ENCODE measurements at regions not wholly inside any gene's neighbourhood (a gene's known extent, or its start where the extent isn't known, plus 50 kb on each side); places are given as distances from the start of the nearest gene placed in this dataset.
"Not testable (repeated sequence)": the region's sequence is repeated elsewhere in the genome, so short reads cannot be mapped to it uniquely, and the experiment has no call there.

DNA sequence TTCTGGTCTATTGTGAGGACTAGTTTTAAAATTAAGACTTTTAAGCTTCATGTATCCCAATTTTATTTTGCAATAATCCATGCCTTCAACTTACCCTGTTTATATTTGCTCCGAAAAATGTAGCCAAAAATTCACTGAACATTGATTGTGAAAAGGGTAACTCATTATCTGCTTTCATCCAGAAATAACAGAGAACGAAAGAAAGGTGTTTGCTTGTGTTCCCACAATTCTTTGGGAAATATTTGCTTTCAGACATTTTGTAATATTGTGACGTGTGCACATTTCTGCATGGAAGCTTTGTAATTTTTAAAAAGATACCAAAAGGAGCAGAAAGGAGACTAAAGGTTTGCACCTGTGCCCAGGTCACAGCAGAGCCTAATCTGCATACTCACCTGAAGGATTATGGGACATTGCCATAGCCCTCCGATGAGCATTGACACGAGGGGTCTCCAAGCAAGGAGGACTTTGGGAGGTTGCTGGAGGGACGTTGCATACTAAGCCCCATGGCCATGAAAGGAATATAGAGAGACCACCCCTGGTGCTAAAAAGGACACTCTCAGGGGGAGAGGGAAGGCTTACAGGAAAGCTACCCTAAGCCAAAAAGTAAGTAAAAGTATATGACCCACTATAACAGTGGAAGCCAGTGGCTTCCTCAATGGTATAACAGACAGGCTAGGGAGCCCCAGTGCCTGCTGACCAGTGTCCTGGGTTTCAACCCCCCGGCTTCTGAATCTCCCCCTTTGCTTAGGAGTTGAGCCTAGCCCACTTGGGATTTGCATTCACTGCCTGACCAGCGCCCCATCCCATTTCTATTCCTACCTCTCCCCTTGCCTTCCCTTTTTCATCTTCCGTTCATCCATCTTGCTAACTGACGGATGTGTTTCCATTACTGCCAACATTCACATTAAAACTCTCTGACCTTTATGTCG lies 148.6 kb upstream of the ZC3H12A start:
- no peak for DNase-seq

- DNase-seq = no peak
Observed at GRCh38 chr1:37332126-37332525, 142.3 kb upstream of the ZC3H12A start.

DNA sequence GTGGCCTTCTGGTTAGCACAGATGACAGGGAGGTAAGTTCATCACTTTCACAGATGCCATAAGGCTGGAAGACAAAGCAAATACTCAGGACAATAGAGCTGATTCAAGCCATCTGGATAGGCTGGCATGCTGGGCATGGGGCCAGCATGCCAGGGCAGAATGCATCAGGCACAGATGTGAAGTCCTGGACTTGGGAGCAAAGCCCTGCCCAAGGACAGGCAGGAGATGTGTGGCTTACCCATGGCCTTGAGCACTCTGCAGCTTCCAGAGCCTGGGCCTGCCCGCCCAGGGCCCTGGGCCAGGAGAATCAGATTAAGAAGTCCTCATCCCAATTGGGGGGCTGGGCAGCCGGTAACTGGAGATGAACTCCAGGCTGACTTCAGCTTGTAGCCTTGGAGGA lies 135.7 kb upstream of the ZC3H12A start:
- no peak for DNase-seq

GRCh38 chr1:37342736-37343135 lies 131.6 kb upstream of the ZC3H12A start:
- DNase-seq = no peak

- DNase-seq = no peak
Observed at GRCh38 chr1:37347104-37347649, 127.2 kb upstream of the ZC3H12A start.

DNA sequence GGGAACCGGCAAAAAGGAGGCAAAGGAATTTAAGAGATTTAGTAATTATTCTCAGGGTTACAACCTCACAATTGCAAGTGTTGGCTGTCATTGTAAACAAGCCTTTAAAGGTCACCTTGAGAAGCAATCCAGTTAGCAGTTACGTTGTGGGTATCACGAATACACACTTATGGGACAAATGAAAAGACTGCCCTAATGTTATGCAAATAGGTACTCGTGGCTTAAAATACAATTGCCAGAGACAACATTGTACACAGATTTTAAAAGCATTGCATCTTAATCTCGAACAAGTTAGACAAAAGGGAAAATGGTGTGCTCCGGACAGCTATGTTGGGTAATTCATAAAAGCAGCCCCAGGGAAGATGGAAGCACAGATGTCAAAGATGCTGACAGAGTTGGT lies 120.5 kb upstream of the ZC3H12A start:
- no peak for DNase-seq

- DNase-seq = no peak
Observed at GRCh38 chr1:37354876-37355650, 119.3 kb upstream of the ZC3H12A start.

GRCh38 chr1:37358992-37359391 lies 115.4 kb upstream of the ZC3H12A start:
- no peak for DNase-seq

DNA sequence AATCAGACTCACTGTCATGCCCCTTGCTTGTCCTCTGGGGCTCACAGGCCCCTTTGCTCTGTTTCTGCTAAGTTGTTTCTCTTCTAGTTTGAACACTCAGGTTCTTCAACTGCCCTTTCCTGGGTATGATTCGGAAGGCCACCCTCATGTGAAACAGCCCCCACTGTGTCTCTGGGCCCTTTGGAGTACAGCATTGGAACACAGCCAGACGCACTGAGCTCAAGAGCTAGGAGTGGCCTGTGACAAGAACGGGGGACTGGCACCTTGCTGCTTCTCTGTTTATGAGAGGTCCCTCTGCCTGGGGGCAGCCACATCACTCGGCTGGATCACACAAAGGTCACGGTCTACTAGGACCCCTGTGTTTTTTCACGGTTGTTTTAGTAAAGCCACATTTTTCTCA lies 114.4 kb upstream of the ZC3H12A start:
- DNase-seq = no peak

GRCh38 chr1:37362594-37363385 lies 111.6 kb upstream of the ZC3H12A start:
- DNase-seq = no peak

DNA sequence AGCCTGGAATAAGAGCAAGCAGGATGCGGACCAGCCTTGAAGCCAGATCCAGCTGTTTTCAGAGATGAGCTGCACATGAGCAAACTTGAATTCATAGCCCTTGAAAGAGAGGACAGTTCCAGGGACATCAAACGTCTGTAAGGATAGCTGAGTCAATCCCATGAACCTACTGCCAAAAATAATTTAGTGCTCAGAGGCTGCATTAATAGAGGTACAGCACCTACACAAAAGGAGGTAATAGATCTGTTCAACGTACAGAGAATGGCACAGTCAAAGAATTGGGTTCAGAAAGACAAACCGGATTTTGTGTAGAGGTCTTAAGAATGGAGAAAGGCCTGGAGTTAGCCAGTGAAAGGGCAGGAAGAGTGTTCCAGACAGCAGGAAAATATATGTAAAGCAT lies 110.8 kb upstream of the ZC3H12A start:
- no peak for DNase-seq

DNA sequence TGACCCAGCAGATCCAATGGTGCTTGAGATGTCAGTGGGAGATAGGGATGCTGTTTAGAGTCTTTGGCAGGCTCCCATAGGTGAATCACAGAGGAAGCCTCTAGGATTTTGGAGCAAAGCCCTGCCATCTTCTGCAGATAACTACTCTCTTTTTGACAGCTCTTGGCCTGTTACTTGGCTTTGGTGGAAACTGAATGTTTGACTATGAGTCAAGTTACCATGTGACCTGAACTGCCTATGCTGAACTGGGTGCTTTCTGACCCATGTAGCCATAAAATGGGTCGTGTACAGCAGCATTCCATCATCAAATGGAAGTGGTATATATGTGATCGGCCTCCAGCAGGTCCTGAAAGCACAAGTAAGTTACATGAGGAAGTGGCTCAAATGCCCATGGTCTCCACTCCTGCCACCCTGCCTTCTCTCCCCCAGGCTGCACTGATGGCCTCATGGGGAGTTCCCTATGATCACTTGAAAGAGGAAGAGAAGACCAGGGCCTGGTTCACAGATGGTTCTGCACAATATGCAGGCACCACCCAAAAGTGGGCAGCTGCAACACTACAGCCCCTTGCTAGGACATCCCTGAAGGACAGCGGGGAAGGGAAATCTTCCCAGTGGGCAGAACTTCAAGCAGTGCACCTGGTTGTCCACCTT lies 105.6 kb upstream of the ZC3H12A start:
- DNase-seq = not testable (repeated sequence)

DNA sequence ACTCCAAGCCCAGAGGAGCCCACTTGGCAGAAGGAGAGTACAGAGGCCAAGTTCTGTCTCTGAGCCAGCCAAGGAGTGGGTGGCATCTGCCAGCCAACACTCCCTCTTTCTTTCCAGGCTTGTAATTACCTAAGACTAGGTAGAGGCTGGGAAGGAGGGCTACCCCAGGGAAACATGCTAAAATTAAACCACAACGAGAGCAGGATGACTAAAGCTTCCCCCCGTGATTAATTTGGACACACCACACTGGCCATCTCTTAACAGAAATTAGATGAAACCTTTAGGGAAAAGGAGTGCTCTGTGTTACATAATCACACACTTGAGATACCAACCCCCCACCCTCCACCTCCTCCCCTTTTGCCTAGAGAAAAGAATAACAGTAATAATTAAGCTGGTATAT lies 102.1 kb upstream of the ZC3H12A start:
- DNase-seq = no peak

DNA sequence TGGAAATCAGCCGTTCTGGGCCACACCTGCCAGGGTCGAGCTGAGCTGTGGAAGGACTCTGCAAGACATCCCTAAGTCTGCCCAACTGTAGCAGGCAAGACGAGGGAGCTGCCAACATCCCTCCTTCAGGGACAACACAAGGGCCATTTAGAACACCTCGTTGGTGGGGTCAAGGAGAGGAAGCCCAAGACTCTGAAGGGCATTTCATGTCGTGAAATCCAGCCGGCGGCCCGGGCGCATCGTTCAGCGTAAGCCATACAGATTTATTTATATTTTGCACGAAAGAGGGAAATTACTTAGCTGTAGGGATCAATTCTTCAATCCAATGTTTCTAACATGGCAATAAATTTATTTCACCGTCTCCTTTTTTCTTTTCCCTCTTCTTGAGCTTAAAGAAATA lies 101.7 kb upstream of the ZC3H12A start:
- no peak for DNase-seq

- no peak for DNase-seq
Observed at GRCh38 chr1:37373413-37373812, 101.0 kb upstream of the ZC3H12A start.

- not testable (repeated sequence) for DNase-seq
Observed at GRCh38 chr1:37380546-37380945, 93.8 kb upstream of the ZC3H12A start.

- no peak for DNase-seq
Observed at GRCh38 chr1:37387854-37388253, 86.5 kb upstream of the ZC3H12A start.

- no peak for DNase-seq
Observed at GRCh38 chr1:37389327-37389726, 85.1 kb upstream of the ZC3H12A start.

DNA sequence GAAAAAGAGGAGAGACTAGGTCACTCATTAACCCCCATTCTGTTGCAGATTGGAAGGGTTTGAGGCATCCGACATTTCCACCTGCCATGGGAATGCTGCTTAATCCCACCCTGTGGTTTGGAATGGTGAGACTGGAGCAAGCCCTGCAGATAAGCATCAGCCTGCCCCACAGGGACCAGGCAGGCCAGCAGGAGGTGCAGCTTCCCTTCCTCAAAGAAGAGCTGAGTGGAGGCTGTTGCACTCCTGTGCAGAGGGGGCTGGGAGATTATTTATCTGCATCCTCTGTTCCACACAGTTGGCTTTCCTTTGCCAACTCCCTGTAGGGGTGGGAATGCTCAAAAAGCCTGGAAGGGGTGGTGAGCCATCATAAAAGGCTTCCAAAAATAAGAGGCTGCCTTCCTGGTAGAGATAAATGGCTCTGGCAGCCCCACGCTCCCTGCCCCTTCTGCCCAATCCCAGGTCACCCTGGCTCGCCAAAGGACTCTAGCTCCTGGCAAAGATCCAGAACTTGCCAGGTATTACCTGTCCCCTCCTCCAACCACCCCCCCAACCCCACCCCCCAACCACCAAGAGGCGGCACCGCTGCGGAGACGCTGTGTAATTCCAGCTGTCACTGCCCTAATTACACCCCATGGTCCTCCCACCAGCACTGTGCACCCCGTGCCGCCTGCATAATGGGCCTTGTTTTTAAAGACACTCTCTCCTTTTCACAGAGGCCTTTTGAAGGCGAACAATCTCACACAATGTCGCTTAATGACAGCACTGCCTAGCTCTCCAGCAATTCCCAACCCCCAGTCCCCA lies 83.0 kb upstream of the ZC3H12A start:
- DNase-seq = no peak

DNA sequence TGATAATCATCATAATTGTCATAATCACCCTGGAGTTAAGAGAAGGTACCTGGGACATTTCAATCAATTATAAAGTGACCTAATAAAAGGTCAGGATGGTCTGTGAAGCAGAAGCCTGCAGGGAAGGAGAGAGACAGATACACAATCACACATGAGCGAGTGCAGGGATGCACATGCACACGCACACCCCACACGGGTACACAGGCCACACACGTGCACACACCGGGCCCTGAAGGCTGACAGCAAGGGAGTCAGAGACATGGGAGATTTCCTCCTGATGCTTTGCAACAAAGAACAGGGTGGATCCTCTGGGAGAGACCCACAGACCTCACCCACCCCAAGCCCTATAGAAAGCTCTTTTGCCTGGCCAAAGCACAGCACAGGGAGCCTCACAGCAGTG lies 82.3 kb upstream of the ZC3H12A start:
- DNase-seq = no peak
